Ishikawa (cell line): ENCODE measurements at regions not wholly inside any gene's neighbourhood (a gene's known extent, or its start where the extent isn't known, plus 50 kb on each side); places are given as distances from the start of the nearest gene placed in this dataset.

ENCODE experiments used
- CEBPB ChIP-seq: IDR thresholded peaks from 2 replicates; pipeline ENCODE4 v1.6.1; 2012
- EGR1 ChIP-seq: IDR thresholded peaks from 2 replicates; pipeline ENCODE4 v1.6.1; 2012
- EP300 ChIP-seq: IDR thresholded peaks from 2 replicates; pipeline ENCODE4 v1.6.1; 2012; ENCODE audit warnings: borderline replicate concordance
- FOXM1 ChIP-seq: IDR thresholded peaks from 2 replicates; pipeline ENCODE4 v1.6.1; 2012; ENCODE audit warnings: low read depth, borderline replicate concordance
- RAD21 ChIP-seq: IDR thresholded peaks from 2 replicates; pipeline ENCODE4 v1.6.1; 2012; ENCODE audit warnings: low read depth
- TAF1 ChIP-seq: IDR thresholded peaks from 2 replicates; pipeline ENCODE4 v1.6.1; 2012; ENCODE audit warnings: low read depth, mild to moderate bottlenecking
- TCF12 ChIP-seq: IDR thresholded peaks from 2 replicates; pipeline ENCODE4 v1.6.1; 2012; ENCODE audit warnings: low read depth
- TEAD4 ChIP-seq: IDR thresholded peaks from 2 replicates; pipeline ENCODE4 v1.6.1; 2012
- YY1 ChIP-seq: IDR thresholded peaks from 2 replicates; pipeline ENCODE4 v1.6.1; 2012; ENCODE audit warnings: low read depth
- ZBTB7A ChIP-seq: IDR thresholded peaks from 2 replicates; pipeline ENCODE4 v1.6.1; 2012; ENCODE audit warnings: low read depth
- TF ChIP-seq, protein P1 (sequence below): IDR thresholded peaks from 2 replicates; pipeline ENCODE4 v1.6.1; 2012
- TF ChIP-seq, protein P2 (sequence below): IDR thresholded peaks from 2 replicates; pipeline ENCODE4 v1.6.1; 2012
- TF ChIP-seq, protein P3 (sequence below): IDR thresholded peaks from 2 replicates; pipeline ENCODE4 v1.6.1; 2012; ENCODE audit warnings: low read depth, mild to moderate bottlenecking

DNA sequence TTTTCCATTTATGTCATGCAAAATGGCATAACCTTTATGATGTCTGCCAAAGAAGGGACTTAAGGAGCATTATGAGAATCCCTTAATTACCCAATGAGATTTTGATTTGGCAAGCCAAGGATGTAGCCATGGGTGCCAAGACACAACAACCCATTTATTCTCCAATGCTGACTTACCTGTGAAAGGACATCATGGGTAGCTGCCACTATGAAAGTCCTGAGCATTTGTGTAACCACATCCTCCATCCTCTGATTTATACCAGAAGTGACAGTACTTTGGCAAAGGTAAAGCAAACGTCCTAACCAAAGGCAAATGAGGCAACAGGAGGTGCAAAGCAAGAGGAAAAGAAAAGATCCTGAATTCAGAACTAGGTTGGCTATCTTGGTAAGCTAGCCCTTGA lies 87.3 kb upstream of the EMCN start:
- no peak for TF ChIP-seq RAD21
- no peak for TF ChIP-seq EP300
- no peak for TF ChIP-seq TCF12
- TF ChIP-seq, protein P1, sequence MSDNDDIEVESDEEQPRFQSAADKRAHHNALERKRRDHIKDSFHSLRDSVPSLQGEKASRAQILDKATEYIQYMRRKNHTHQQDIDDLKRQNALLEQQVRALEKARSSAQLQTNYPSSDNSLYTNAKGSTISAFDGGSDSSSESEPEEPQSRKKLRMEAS: no peak
- TF ChIP-seq, protein P2, sequence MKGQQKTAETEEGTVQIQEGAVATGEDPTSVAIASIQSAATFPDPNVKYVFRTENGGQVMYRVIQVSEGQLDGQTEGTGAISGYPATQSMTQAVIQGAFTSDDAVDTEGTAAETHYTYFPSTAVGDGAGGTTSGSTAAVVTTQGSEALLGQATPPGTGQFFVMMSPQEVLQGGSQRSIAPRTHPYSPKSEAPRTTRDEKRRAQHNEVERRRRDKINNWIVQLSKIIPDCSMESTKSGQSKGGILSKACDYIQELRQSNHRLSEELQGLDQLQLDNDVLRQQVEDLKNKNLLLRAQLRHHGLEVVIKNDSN: no peak
- TF ChIP-seq, protein P3, sequence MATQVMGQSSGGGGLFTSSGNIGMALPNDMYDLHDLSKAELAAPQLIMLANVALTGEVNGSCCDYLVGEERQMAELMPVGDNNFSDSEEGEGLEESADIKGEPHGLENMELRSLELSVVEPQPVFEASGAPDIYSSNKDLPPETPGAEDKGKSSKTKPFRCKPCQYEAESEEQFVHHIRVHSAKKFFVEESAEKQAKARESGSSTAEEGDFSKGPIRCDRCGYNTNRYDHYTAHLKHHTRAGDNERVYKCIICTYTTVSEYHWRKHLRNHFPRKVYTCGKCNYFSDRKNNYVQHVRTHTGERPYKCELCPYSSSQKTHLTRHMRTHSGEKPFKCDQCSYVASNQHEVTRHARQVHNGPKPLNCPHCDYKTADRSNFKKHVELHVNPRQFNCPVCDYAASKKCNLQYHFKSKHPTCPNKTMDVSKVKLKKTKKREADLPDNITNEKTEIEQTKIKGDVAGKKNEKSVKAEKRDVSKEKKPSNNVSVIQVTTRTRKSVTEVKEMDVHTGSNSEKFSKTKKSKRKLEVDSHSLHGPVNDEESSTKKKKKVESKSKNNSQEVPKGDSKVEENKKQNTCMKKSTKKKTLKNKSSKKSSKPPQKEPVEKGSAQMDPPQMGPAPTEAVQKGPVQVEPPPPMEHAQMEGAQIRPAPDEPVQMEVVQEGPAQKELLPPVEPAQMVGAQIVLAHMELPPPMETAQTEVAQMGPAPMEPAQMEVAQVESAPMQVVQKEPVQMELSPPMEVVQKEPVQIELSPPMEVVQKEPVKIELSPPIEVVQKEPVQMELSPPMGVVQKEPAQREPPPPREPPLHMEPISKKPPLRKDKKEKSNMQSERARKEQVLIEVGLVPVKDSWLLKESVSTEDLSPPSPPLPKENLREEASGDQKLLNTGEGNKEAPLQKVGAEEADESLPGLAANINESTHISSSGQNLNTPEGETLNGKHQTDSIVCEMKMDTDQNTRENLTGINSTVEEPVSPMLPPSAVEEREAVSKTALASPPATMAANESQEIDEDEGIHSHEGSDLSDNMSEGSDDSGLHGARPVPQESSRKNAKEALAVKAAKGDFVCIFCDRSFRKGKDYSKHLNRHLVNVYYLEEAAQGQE: no peak
- TF ChIP-seq TAF1: no peak
- no peak for TF ChIP-seq CEBPB
- TF ChIP-seq TEAD4: no peak
- no peak for TF ChIP-seq EGR1
- no peak for TF ChIP-seq YY1
- TF ChIP-seq FOXM1: no peak
- TF ChIP-seq ZBTB7A: no peak
